HepG2 (cell line): ENCODE measurements at regions not wholly inside any gene's neighbourhood (a gene's known extent, or its start where the extent isn't known, plus 50 kb on each side); places are given as distances from the start of the nearest gene placed in this dataset.
A peak's percentile ranks its signal among the peaks of the same experiment; 100 is the strongest.

Experiments used
- ATAC-seq: fragments of 200-7000 bp; cut with Tn5 transposase; 3 replicates; pipeline ENCODE4 v1.9.1; 2020; ENCODE audit warnings: mild to moderate bottlenecking, moderate library complexity
- BruUV-seq: library from RNA; stranded (reverse); fragments of 400-500 nt; replicated peaks from 2 replicates; lab custom pipeline; 2021; lab: Mats Ljungman, UMichigan
- CTCF ChIA-PET: fragments of 300-600 bp; formaldehyde crosslinking; extraction: SDS; loops from one replicate; lab custom pipeline; 2021; ENCODE audit warnings: low total read pairs, inconsistent platforms, low intra/inter-chr PET ratio; lab: Yijun Ruan, JAX
- POLR2A ChIA-PET: fragments of 350-600 bp; sonication (Branson Sonifier 250); formaldehyde crosslinking; loops from one replicate; lab custom pipeline; 2020; ENCODE audit warnings: antibody characterized with exemption, inconsistent platforms; lab: Yijun Ruan, JAX
- DNase-seq: peaks from one replicate; pipeline ENCODE4 v3.0.0-alpha.2; 2015; ENCODE audit warnings: low spot score
- FAIRE-seq: peaks from 3 replicates; lab custom pipeline; 2011; peaks lifted over from hg19 to GRCh38; lab: Jason Lieb, UNC
- H2AFZ ChIP-seq: one replicate; pipeline ENCODE4 v1.6.1; 2011; ENCODE audit warnings: low read length, inconsistent platforms
- H3K27ac ChIP-seq: fragments of 300-600 bp; 3 replicates; pipeline ENCODE4 v1.8.0; 2011; ENCODE audit warnings: mixed run types, mild to moderate bottlenecking, mixed read lengths, low read length, inconsistent platforms; ENCODE audit not compliant: insufficient read depth; ENCODE audit errors: extremely low read length
- H3K27me3 ChIP-seq, 2 experiments: fragments of 200-600 bp in 1 of 2; 2 replicates in 1 of 2; 3 replicates in 1 of 2; pipeline versions ENCODE4 v1.6.0 to v1.8.0; 2011; ENCODE audit warnings: low read length in 2 of 2, mild to moderate bottlenecking in 2 of 2, moderate library complexity in 2 of 2, inconsistent platforms in 1 of 2; ENCODE audit not compliant: insufficient read depth in 2 of 2, control insufficient read depth in 1 of 2
- H3K36me3 ChIP-seq, 2 experiments: fragments of 200-600 bp in 1 of 2; replicated peaks in 1 of 2; 2 replicates in 1 of 2; 3 replicates in 1 of 2; pipeline versions ENCODE4 v1.5.1 to v1.8.0; 2011; ENCODE audit warnings: low read length in 2 of 2, inconsistent platforms in 1 of 2; ENCODE audit not compliant: insufficient read depth in 2 of 2, control insufficient read depth in 1 of 2
- H3K4me1 ChIP-seq: 2 replicates; pipeline ENCODE4 v1.5.1; 2012; ENCODE audit warnings: low read length, inconsistent platforms; ENCODE audit not compliant: insufficient read depth
- H3K4me2 ChIP-seq: 2 replicates; pipeline ENCODE4 v1.6.0; 2011; ENCODE audit warnings: low read depth, low read length, inconsistent platforms
- H3K4me3 ChIP-seq, 3 experiments: fragments of 200-600 bp in 1 of 3; sonication (generic), shearing (Covaris generic) in 1 of 3; replicated peaks in 1 of 3; 2 replicates each; pipeline ENCODE4 v1.5.1; 2011 to 2016; ENCODE audit warnings: low read length in 3 of 3, inconsistent platforms in 2 of 3, low read depth in 2 of 3, mild to moderate bottlenecking in 2 of 3, control low read depth in 1 of 3, mixed read lengths in 1 of 3; ENCODE audit not compliant: insufficient read depth in 1 of 3
- H3K79me2 ChIP-seq: one replicate; pipeline ENCODE4 v1.6.1; 2011; ENCODE audit warnings: low read length, inconsistent platforms; ENCODE audit not compliant: insufficient read depth
- H3K9ac ChIP-seq: 2 replicates; pipeline ENCODE4 v1.6.0; 2011; ENCODE audit warnings: mild to moderate bottlenecking, low read depth, low read length, inconsistent platforms; ENCODE audit not compliant: insufficient read depth
- H3K9me3 ChIP-seq: 2 replicates; pipeline ENCODE4 v1.5.1; 2012; ENCODE audit warnings: mild to moderate bottlenecking, low read length
- H4K20me1 ChIP-seq: 2 replicates; pipeline ENCODE4 v1.6.0; 2011; ENCODE audit warnings: inconsistent platforms, mild to moderate bottlenecking, low read length, moderate library complexity; ENCODE audit not compliant: insufficient read depth
- CEBPB ChIP-seq: IDR thresholded peaks from 2 replicates; pipeline ENCODE4 v1.6.1; 2011; ENCODE audit warnings: low read depth, low read length, improper control_type of control experiment, borderline replicate concordance
- ESRRA ChIP-seq: sonication (generic); formaldehyde crosslinking; IDR thresholded peaks from 2 replicates; pipeline ENCODE4 v1.5.1; 2020; ENCODE audit warnings: mild to moderate bottlenecking, low read depth, missing genetic modification reagents
- SKIL ChIP-seq: sonication (generic); formaldehyde crosslinking; IDR thresholded peaks from 2 replicates; pipeline ENCODE4 v1.8.0; 2022; ENCODE audit warnings: missing genetic modification reagents, mild to moderate bottlenecking, moderate library complexity, borderline replicate concordance
- SRSF4 ChIP-seq: fragments of 200-400 bp; formaldehyde crosslinking; IDR thresholded peaks from one replicate; pipeline ENCODE4 v1.6.1; 2018; ENCODE audit warnings: mild to moderate bottlenecking, low read depth, low read length, moderate library complexity; ENCODE audit not compliant: poor library complexity, severe bottlenecking
- U2AF2 ChIP-seq: fragments of 200-400 bp; formaldehyde crosslinking; IDR thresholded peaks from 2 replicates; pipeline ENCODE4 v1.6.1; 2017; ENCODE audit warnings: low read depth, mild to moderate bottlenecking, low read length
- ZNF253 ChIP-seq: sonication (generic); formaldehyde crosslinking; IDR thresholded peaks from 2 replicates; pipeline ENCODE4 v1.8.0; 2022; ENCODE audit warnings: mild to moderate bottlenecking, missing genetic modification reagents, borderline replicate concordance
- ZNF646 ChIP-seq: sonication (generic); formaldehyde crosslinking; IDR thresholded peaks from 2 replicates; pipeline ENCODE4 v1.9.0; 2021; ENCODE audit warnings: mild to moderate bottlenecking, missing genetic modification reagents
- ZNF749 ChIP-seq: sonication (generic); formaldehyde crosslinking; IDR thresholded peaks from 2 replicates; pipeline ENCODE4 v1.8.0; 2022; ENCODE audit warnings: mild to moderate bottlenecking, missing genetic modification reagents, moderate library complexity, borderline replicate concordance
- whole genome bisulfite sequencing: methylation state at CpG from one replicate; pipeline ENCODE4 v1.1.6; 2017; ENCODE audit warnings: low lambda C conversion rate; 5-methylcytosine and 5-hydroxymethylcytosine counted together
- in situ Hi-C: cut with HindIII; loops from 2 replicates; pipeline ENCODE4 v1.10.0; 2017; ENCODE audit warnings: low pct_unique_long_range_greater_than_20kb; ENCODE audit not compliant: extremely low pct_ligation_motif_present
- intact Hi-C: fragments of 100-400 bp; cut with micrococcal nuclease; formaldehyde crosslinking; loops from one replicate; pipeline ENCODE4 v1.10.0; 2022; ENCODE audit not compliant: unreplicated experiment

- ATAC-seq: no peak
- no TSS peak for BruUV-seq
- in situ Hi-C loops (no loop called here), intact Hi-C loops (no loop called here)
- ChIA-PET CTCF (no interaction called here), POLR2A (no interaction called here)
- Histone ChIP-seq H2AFZ (no peak overlapping the region), H3K4me2 (no peak overlapping the region), H3K36me3 (no peaks in the 10 kb centered on the region), H3K9me3 (peaks cover 56% of the 10 kb centered on the region), H3K9ac (no peak overlapping the region), H3K79me2 (no peaks in the 10 kb centered on the region), H3K27ac (no peak overlapping the region), H3K4me3 (no peak overlapping the region), H3K27me3 (no peaks in the 10 kb centered on the region), H4K20me1 (no peaks in the 10 kb centered on the region), H3K4me1 (no peaks in the 10 kb centered on the region)
- TF ChIP-seq SKIL (CRISPR knock-in tag) (no peak), ZNF749 (CRISPR knock-in tag) (no peak), ZNF646 (no peak), ESRRA (CRISPR knock-in tag) (no peak), CEBPB (peak; percentile 11; the same call in 1 of the 2 replicates), SRSF4 (no peak), ZNF253 (CRISPR knock-in tag) (no peak), U2AF2 (no peak)
- no peak for DNase-seq
- no peak for FAIRE-seq
- 0% methylated on average over 2 of the region's 2 CpGs for WGBS
Measured at GRCh38 chr4:32824336-32824735, 2104.2 kb downstream of the PCDH7 start.
